HEK293 (cell line): ENCODE measurements at regions not wholly inside any gene's neighbourhood (a gene's known extent, or its start where the extent isn't known, plus 50 kb on each side); places are given as distances from the start of the nearest gene placed in this dataset.

Experiments
- CTCF ChIA-PET: fragments of 350-600 bp; formaldehyde crosslinking; extraction: SDS; loops from one replicate; lab custom pipeline; 2021; ENCODE audit warnings: antibody characterized with exemption; lab: Yijun Ruan, JAX
- POLR2A ChIA-PET: fragments of 300-600 bp; formaldehyde crosslinking; extraction: SDS; loops from one replicate; lab custom pipeline; 2020; ENCODE audit warnings: antibody characterized with exemption, inconsistent platforms; lab: Yijun Ruan, JAX
- H3K27ac ChIP-seq: fragments of 200-500 bp; sonication (Bioruptor generic); 2 replicates; pipeline ENCODE4 v1.5.1; 2014; ENCODE audit warnings: low read depth, low read length, control low read depth, inconsistent platforms; ENCODE audit errors: extremely low read depth
- H3K36me3 ChIP-seq, 2 experiments: fragments of 200-500 bp in 1 of 2; sonication (Bioruptor generic) in 1 of 2; 1 replicate in 1 of 2; 2 replicates in 1 of 2; pipeline ENCODE4 v1.5.1; 2014 to 2017; ENCODE audit warnings: inconsistent platforms in 2 of 2, low read length in 2 of 2; ENCODE audit not compliant: control insufficient read depth in 2 of 2, insufficient read depth in 1 of 2
- H3K4me1 ChIP-seq: fragments of 200-500 bp; sonication (Bioruptor generic); 2 replicates; pipeline ENCODE4 v1.5.1; 2014; ENCODE audit warnings: mild to moderate bottlenecking, low read length, inconsistent platforms; ENCODE audit not compliant: control insufficient read depth, insufficient read depth
- H3K4me3 ChIP-seq: 2 replicates; pipeline ENCODE4 v1.5.1; 2011; ENCODE audit warnings: low read depth, mild to moderate bottlenecking, control low read depth, low read length, moderate library complexity
- H3K9me3 ChIP-seq: fragments of 200-500 bp; sonication (Bioruptor generic); 2 replicates; pipeline ENCODE4 v1.5.1; 2014; ENCODE audit warnings: low read depth, low read length, inconsistent platforms; ENCODE audit not compliant: control insufficient read depth, insufficient read depth
- EGR2 ChIP-seq: fragments of 450-650 bp; formaldehyde crosslinking; IDR thresholded peaks from 2 replicates; pipeline ENCODE4 v1.5.1; 2016; ENCODE audit warnings: low read depth, missing biosample characterization, missing genetic modification characterization
- GLI4 ChIP-seq: fragments of 450-650 bp; formaldehyde crosslinking; IDR thresholded peaks from 2 replicates; pipeline ENCODE4 v1.5.1; 2016; ENCODE audit warnings: missing biosample characterization, missing genetic modification characterization
- MEIS1 ChIP-seq: sonication (generic); formaldehyde crosslinking; IDR thresholded peaks from 2 replicates; pipeline ENCODE4 v1.8.1; 2022; ENCODE audit warnings: missing genetic modification reagents, mild to moderate bottlenecking, borderline replicate concordance
- MYNN ChIP-seq: fragments of 450-650 bp; formaldehyde crosslinking; IDR thresholded peaks from 2 replicates; pipeline ENCODE4 v1.5.1; 2016; ENCODE audit warnings: missing biosample characterization, missing genetic modification characterization, borderline replicate concordance
- RBAK ChIP-seq: fragments of 450-650 bp; formaldehyde crosslinking; IDR thresholded peaks from 2 replicates; pipeline ENCODE4 v1.5.1; 2016; ENCODE audit warnings: missing biosample characterization, missing genetic modification characterization
- SALL2 ChIP-seq: fragments of 450-650 bp; formaldehyde crosslinking; IDR thresholded peaks from 2 replicates; pipeline ENCODE4 v1.5.0; 2017; ENCODE audit warnings: missing biosample characterization, mild to moderate bottlenecking, missing genetic modification characterization, borderline replicate concordance
- SETDB1 ChIP-seq: IDR thresholded peaks from one replicate; pipeline ENCODE4 v1.6.1; 2017; ENCODE audit warnings: mild to moderate bottlenecking, low read length, moderate library complexity, mixed read lengths; ENCODE audit not compliant: insufficient read length
- TRIM28 ChIP-seq: IDR thresholded peaks from 2 replicates; pipeline ENCODE4 v1.6.1; 2011; ENCODE audit warnings: low read length, control low read depth, borderline replicate concordance
- WT1 ChIP-seq: fragments of 450-650 bp; formaldehyde crosslinking; IDR thresholded peaks from 2 replicates; pipeline ENCODE4 v1.5.1; 2016; ENCODE audit warnings: missing biosample characterization, missing genetic modification characterization
- YY2 ChIP-seq: fragments of 450-650 bp; formaldehyde crosslinking; IDR thresholded peaks from 2 replicates; pipeline ENCODE4 v1.5.1; 2016; ENCODE audit warnings: missing biosample characterization, missing genetic modification characterization
- ZIC2 ChIP-seq: fragments of 450-650 bp; formaldehyde crosslinking; IDR thresholded peaks from 2 replicates; pipeline ENCODE4 v1.5.1; 2016; ENCODE audit warnings: missing biosample characterization, missing genetic modification characterization
- ZNF112 ChIP-seq: fragments of 450-650 bp; formaldehyde crosslinking; IDR thresholded peaks from 2 replicates; pipeline ENCODE4 v1.5.0; 2017; ENCODE audit warnings: missing biosample characterization, missing genetic modification characterization
- ZNF155 ChIP-seq: fragments of 450-650 bp; formaldehyde crosslinking; IDR thresholded peaks from 2 replicates; pipeline ENCODE4 v1.5.1; 2016; ENCODE audit warnings: missing biosample characterization, missing genetic modification characterization
- ZNF221 ChIP-seq: fragments of 450-650 bp; formaldehyde crosslinking; IDR thresholded peaks from 2 replicates; pipeline ENCODE4 v1.5.1; 2017; ENCODE audit warnings: missing biosample characterization, missing genetic modification characterization, borderline replicate concordance
- ZNF560 ChIP-seq: fragments of 450-650 bp; formaldehyde crosslinking; IDR thresholded peaks from 2 replicates; pipeline ENCODE4 v1.5.1; 2017; ENCODE audit warnings: missing biosample characterization, missing genetic modification characterization, borderline replicate concordance
- ZNF600 ChIP-seq: fragments of 450-650 bp; formaldehyde crosslinking; IDR thresholded peaks from 2 replicates; pipeline ENCODE4 v1.5.1; 2016; ENCODE audit warnings: missing biosample characterization, missing genetic modification characterization
- ZNF830 ChIP-seq: fragments of 450-650 bp; IDR thresholded peaks from 2 replicates; pipeline ENCODE4 v1.5.0; 2018; ENCODE audit warnings: missing biosample characterization, missing genetic modification characterization, low read depth, mild to moderate bottlenecking, moderate library complexity
- TF ChIP-seq, protein P1 (sequence below): fragments of 450-650 bp; formaldehyde crosslinking; IDR thresholded peaks from 2 replicates; pipeline ENCODE4 v1.5.1; 2016; ENCODE audit warnings: missing biosample characterization, missing genetic modification characterization
- TF ChIP-seq, protein P2 (sequence below): fragments of 450-650 bp; formaldehyde crosslinking; IDR thresholded peaks from 2 replicates; pipeline ENCODE4 v1.5.1; 2016; ENCODE audit warnings: missing biosample characterization, missing genetic modification characterization
- TF ChIP-seq, protein P3 (sequence below): fragments of 450-650 bp; formaldehyde crosslinking; IDR thresholded peaks from 2 replicates; pipeline ENCODE4 v1.5.1; 2016; ENCODE audit warnings: missing biosample characterization, missing genetic modification characterization
- TF ChIP-seq, protein P4 (sequence below): fragments of 450-650 bp; formaldehyde crosslinking; IDR thresholded peaks from 2 replicates; pipeline ENCODE4 v1.5.1; 2016; ENCODE audit warnings: missing biosample characterization, missing genetic modification characterization
- TF ChIP-seq, protein P5 (sequence below): fragments of 450-650 bp; IDR thresholded peaks from 2 replicates; pipeline ENCODE4 v1.5.1; 2018; ENCODE audit warnings: missing biosample characterization, missing genetic modification characterization

DNA sequence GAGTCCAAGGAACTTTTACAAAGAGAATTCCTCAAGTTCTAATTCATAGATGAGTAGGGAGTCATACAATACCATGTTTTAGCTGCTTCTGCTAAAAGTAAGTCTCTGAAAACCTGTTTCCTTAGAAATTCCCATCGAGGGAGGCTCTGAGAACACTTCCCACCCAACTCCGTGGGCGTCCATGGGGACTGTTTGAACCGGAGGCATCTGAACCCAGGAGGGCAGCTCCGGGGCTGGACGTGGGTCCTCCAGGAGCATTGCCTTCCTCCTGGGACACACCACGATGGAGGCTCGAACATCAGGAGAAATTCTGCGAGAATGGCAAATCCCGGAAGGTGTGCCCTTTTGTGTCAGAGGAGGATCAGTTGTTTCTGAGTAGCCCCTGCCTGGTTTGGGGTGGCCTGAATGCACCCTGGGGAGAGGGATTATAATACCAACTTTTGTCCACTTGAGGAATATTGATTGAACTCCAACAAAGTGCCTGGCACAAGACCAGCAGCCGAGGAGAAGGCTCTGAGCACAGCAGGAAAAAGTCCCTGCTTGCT is 327.5 kb upstream of the SALL3 start (continued):
- TF ChIP-seq, protein P1, sequence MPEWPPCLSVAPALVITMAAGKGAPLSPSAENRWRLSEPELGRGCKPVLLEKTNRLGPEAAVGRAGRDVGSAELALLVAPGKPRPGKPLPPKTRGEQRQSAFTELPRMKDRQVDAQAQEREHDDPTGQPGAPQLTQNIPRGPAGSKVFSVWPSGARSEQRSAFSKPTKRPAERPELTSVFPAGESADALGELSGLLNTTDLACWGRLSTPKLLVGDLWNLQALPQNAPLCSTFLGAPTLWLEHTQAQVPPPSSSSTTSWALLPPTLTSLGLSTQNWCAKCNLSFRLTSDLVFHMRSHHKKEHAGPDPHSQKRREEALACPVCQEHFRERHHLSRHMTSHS (tag by site-specific recombination) = no peak
- TF ChIP-seq ZNF600 (no peak), ZNF560 (tag by site-specific recombination) (no peak), EGR2 (tag by site-specific recombination) (no peak), GLI4 (tag by site-specific recombination) (no peak)

DNA sequence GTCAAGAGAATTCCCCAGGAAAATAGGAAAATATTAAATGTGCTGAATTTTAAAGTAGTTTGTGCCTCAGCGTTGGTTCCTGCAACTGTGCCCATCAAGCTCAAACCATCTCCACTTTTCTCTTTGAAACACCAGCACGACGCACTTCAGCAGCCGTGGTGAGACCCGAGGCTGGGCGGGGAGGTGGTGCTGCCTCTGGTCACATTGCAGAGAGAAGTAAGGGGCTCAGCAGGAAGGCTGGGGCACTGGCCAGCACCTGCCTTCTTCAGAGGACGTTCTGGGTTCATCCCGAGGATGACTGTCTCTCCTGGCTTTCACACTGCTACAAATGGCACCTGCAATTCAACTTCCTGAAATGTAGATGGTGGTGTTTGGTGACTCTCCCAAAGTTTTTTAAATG is 323.7 kb upstream of the SALL3 start:
- H3K9me3 ChIP-seq = no peaks in the 10 kb centered on the region
- H3K36me3 ChIP-seq = no peaks in the 10 kb centered on the region
- no peak for TF ChIP-seq SALL2
- TF ChIP-seq TRIM28 = no peak
- TF ChIP-seq, protein P2, sequence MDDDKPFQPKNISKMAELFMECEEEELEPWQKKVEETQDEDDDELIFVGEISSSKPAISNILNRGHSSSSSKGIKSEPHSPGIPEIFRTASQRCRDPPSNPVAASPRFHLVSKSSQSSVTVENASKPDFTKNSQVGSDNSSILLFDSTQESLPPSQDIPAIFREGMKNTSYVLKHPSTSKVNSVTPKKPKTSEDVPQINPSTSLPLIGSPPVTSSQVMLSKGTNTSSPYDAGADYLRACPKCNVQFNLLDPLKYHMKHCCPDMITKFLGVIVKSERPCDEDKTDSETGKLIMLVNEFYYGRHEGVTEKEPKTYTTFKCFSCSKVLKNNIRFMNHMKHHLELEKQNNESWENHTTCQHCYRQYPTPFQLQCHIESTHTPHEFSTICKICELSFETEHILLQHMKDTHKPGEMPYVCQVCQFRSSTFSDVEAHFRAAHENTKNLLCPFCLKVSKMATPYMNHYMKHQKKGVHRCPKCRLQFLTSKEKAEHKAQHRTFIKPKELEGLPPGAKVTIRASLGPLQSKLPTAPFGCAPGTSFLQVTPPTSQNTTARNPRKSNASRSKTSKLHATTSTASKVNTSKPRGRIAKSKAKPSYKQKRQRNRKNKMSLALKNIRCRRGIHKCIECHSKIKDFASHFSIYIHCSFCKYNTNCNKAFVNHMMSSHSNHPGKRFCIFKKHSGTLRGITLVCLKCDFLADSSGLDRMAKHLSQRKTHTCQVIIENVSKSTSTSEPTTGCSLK = no peak
- TF ChIP-seq, protein P3, sequence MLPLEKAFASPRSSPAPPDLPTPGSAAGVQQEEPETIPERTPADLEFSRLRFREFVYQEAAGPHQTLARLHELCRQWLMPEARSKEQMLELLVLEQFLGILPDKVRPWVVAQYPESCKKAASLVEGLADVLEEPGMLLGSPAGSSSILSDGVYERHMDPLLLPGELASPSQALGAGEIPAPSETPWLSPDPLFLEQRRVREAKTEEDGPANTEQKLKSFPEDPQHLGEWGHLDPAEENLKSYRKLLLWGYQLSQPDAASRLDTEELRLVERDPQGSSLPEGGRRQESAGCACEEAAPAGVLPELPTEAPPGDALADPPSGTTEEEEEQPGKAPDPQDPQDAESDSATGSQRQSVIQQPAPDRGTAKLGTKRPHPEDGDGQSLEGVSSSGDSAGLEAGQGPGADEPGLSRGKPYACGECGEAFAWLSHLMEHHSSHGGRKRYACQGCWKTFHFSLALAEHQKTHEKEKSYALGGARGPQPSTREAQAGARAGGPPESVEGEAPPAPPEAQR (tag by site-specific recombination) = no peak
- TF ChIP-seq ZNF221 = no peak
- TF ChIP-seq YY2 (tag by site-specific recombination) = no peak
- TF ChIP-seq, protein P4, sequence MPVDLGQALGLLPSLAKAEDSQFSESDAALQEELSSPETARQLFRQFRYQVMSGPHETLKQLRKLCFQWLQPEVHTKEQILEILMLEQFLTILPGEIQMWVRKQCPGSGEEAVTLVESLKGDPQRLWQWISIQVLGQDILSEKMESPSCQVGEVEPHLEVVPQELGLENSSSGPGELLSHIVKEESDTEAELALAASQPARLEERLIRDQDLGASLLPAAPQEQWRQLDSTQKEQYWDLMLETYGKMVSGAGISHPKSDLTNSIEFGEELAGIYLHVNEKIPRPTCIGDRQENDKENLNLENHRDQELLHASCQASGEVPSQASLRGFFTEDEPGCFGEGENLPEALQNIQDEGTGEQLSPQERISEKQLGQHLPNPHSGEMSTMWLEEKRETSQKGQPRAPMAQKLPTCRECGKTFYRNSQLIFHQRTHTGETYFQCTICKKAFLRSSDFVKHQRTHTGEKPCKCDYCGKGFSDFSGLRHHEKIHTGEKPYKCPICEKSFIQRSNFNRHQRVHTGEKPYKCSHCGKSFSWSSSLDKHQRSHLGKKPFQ = no peak
- no peak for TF ChIP-seq EGR2 (tag by site-specific recombination)
- TF ChIP-seq ZNF830 (tag by site-specific recombination) = no peak
- TF ChIP-seq RBAK (tag by site-specific recombination) = no peak
- TF ChIP-seq, protein P5, sequence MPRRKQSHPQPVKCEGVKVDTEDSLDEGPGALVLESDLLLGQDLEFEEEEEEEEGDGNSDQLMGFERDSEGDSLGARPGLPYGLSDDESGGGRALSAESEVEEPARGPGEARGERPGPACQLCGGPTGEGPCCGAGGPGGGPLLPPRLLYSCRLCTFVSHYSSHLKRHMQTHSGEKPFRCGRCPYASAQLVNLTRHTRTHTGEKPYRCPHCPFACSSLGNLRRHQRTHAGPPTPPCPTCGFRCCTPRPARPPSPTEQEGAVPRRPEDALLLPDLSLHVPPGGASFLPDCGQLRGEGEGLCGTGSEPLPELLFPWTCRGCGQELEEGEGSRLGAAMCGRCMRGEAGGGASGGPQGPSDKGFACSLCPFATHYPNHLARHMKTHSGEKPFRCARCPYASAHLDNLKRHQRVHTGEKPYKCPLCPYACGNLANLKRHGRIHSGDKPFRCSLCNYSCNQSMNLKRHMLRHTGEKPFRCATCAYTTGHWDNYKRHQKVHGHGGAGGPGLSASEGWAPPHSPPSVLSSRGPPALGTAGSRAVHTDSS (tag by site-specific recombination) = no peak
- TF ChIP-seq ZNF155 (tag by site-specific recombination) = no peak
- no peak for TF ChIP-seq MEIS1 (CRISPR knock-in tag)
- TF ChIP-seq WT1 = no peak
- no peak for TF ChIP-seq ZNF112 (tag by site-specific recombination)
- no peak for TF ChIP-seq MYNN (tag by site-specific recombination)
- no peak for TF ChIP-seq ZIC2 (tag by site-specific recombination)
- TF ChIP-seq SETDB1 = no peak
- no peaks in the 10 kb centered on the region for H3K4me1 ChIP-seq
- ChIA-PET CTCF (no interaction called here), POLR2A (no interaction called here)
- no peak overlapping the region for H3K27ac ChIP-seq
- H3K4me3 ChIP-seq = no peak overlapping the region
